ENCODE measurements at regions not wholly inside any gene's neighbourhood (a gene's known extent, or its start where the extent isn't known, plus 50 kb on each side); places are given as distances from the start of the nearest gene placed in this dataset.

DNA sequence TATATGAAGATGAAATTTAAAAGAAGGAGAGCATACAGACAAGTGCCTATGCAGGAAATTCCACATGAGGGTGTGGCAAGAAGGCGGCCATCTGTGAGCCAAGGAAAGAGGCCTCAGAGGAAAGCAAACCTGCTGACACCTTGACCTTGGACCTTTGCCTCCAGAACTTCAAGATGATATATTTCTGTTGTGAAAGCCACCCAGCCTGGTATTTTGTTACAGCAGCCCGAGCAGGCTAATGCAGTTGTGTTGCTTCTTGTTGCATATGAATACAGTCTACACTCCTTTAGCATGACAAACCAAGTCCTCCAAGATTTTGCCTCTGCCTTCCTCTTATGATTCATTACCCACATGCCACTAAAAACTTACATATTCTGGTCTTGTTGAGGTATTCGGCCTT, 374.8 kb upstream of the TRIB2 start:
- no peak for DNase-seq (ENCODE audit: low spot score)

GRCh38 chr2:12343141-12343540, 373.6 kb upstream of the TRIB2 start:
- DNase-seq (ENCODE audit: low spot score) = no peak

- DNase-seq (ENCODE audit: low spot score) = no peak
These were observed 369.7 kb upstream of the TRIB2 start for GRCh38 chr2:12347066-12347493.

DNA sequence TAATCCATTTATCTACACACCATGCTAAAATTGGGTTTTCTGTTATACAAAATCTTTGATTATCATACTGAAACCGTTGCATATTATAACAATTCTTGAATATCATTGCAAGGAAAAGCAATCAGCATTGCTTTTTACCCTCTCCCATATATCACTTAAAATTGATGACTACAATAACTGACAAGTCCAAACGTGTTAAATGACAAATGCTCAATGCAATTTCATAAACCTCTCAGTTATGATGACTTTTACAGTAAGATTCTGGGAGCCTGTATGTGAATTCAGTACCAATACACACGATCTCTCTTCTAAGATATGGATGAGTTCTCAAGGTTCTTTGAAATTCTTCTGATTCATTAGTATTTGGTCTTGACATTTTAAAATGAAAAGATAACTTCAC, 368.5 kb upstream of the TRIB2 start:
- DNase-seq (ENCODE audit: low spot score) = no peak

DNA sequence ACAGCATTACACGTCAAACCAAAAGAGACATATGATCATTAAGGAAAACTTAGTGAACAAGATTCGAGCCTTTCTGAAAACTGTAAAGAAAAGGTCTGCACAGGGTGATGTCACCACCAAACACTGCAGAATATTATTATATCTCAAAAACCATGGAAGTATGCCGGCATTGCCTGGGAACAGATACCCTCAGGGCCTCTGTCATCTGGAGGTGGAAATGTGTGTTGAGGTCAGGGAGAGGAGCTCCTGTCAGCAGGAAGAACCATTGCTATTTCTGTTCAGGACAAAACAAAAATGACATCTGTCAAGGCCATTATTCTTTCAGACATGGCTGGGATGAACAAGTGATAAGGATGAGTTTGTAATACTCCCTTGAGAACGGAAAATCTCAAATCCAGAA, 365.9 kb upstream of the TRIB2 start:
- no peak for DNase-seq (ENCODE audit: low spot score)

GRCh38 chr2:12352889-12353288, 363.8 kb upstream of the TRIB2 start:
- no peak for DNase-seq (ENCODE audit: low spot score)

DNA sequence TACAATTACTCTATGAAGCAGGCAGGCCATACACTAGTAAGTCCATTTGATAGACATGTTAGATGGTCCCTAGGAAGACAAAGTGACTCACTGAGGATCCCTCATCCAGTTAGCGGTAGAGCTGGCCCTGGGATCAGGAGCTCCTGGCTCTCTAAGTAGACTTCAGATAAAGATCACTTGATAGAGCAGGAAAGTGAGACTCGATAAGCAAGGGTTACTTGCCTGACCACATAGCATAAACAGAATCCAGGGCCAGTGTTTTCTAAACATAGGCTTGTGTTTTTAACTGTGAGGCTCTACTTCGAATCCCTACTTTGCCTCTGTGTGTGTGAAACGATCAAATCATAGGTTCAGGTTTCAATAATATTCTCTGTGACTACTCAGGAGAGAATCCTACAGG, 355.2 kb upstream of the TRIB2 start:
- DNase-seq (ENCODE audit: low spot score) = peak; percentile 20

GRCh38 chr2:12363138-12363537, 353.6 kb upstream of the TRIB2 start:
- DNase-seq (ENCODE audit: low spot score) = no peak

DNA sequence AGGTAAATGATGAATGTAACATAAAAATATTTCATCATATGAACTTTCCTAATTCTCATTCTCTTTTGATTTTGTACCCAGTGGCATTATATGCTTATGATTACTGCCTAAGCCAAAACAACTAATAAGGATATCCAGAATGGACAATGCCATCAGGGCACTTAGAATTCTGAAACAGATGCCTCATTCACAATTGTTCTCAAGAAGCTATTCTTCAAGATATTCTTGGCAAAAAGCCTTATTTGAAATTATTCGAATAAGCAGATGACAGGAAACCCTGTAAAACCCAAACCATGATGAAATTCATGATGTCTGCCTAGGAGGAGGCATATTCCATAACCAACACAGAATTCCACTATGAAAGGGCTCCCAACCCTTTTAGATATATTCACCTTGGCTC, 353.2 kb upstream of the TRIB2 start:
- no peak for DNase-seq (ENCODE audit: low spot score)

DNA sequence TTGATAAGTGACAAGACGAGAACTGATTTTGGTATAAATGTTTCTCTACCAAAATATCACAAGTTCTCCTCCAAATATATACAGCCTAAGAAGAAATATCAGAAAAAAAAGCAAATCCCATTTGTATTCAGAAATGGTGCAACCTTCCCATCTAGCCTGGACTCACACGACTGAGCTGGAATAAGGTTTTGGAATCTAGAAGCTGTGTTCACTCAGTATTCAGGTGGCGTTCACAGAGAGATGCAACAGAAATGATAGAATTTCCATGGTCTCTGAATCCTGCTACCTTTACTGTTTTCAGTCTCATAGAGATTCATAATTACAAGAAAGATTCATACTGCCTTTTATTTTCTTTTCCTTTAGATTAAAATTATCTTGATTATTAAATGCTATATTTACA, 347.2 kb upstream of the TRIB2 start:
- DNase-seq (ENCODE audit: low spot score) = no peak

DNA sequence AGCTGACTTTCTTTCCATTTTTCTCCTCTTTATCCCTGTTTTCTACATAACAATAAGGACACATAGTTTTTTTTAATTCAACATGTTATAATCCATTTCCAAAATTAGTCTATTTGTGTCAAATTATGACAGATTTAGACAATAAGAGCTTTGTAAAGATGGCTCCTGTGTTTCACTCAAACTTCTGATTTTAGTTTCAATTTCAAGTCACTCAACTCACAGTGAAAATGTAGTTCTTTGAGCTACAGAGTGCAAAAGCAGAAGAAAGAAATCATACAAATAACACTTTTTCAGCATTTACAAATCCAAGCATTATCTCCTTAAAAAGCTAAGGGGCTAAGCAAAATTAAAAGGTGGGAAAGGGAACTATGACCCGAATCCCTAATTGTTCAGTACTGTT, 340.7 kb upstream of the TRIB2 start:
- no peak for DNase-seq (ENCODE audit: low spot score)

DNA sequence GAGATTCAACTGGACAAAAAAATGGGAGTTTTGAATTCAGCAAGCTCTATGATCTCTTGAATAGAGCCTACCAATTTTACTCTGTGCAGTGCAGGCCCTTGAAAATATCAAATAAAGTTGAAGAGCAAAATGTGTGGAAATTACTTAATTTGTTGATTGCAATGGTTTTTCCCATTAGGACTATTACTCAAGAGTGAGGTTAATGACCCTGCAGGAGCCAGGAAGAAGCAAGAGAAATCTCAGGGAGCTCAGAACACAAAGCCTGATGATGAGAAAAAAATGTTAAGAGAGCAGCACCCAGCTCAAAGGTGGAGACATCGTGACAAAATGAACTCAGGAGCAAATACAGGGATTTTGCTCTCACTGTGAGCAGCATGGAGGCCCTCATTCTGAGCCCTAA, 337.6 kb upstream of the TRIB2 start:
- no peak for DNase-seq (ENCODE audit: low spot score)

DNA sequence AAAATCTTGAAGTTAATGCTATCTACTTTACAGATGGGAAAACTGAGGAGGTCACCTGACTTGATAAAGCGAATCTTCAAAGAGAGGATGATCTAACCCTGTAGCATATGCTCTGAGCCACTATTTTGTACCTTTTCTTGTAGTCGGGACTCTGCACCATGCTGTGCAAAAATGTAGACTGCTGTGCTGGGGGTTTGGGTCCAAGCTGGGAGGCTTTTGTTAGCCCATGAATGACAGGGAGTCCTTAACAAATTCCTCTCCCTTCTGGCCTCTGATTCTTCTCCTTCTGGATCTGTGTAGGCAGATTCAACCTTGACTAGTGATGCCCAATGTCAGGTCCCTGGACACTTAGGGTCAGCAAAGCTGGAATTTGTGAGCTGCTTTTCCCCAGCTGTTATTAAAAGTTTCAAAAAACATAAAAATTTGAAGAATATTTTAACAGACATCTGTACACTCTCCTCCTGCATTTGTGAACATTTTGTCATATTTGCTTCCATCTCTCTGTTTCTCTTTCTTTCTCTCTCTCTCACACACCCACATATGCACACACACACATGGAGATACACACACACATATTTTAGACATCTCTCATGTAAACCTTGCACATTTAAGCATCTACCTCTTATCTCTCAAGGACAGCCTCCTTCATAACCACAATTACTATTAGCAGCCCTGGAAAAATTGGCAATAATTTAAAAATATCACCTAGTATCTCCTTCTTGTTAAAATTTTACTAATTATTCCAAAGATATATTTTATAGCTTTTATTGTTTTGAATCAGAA, 335.0 kb upstream of the TRIB2 start:
- no peak for DNase-seq (ENCODE audit: low spot score)

GRCh38 chr2:12382366-12382765, 334.4 kb upstream of the TRIB2 start:
- DNase-seq (ENCODE audit: low spot score) = no peak

GRCh38 chr2:12389344-12390045, 327.2 kb upstream of the TRIB2 start:
- no peak for DNase-seq (ENCODE audit: low spot score)

- no peak for DNase-seq (ENCODE audit: low spot score)
These were observed 325.6 kb upstream of the TRIB2 start for GRCh38 chr2:12391116-12391515.

DNA sequence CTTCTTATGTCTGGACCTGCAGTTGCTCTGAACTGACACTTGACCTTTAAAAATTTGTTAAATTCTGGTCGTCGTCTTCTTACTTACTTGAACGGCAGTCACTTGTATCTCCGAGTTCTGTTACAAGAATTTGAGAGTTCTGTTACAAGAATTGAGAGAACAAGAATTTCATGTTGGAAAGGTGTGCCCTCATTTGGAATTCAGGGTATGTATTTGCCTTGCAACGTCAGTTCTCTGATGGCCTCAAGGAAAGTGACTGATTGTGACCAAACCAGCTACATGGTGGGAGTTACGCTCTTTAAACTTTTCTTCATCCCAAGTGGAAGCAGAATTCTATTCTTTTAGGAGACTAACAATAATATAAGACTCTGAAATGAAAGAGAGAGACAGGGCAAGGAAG, 320.0 kb upstream of the TRIB2 start:
- DNase-seq (ENCODE audit: low spot score) = no peak

- DNase-seq (ENCODE audit: low spot score) = peak; percentile 82
These were observed 318.9 kb upstream of the TRIB2 start for GRCh38 chr2:12397854-12398253.

GRCh38 chr2:12399240-12399639, 317.5 kb upstream of the TRIB2 start:
- DNase-seq (ENCODE audit: low spot score) = no peak

- no peak for DNase-seq (ENCODE audit: low spot score)
These were observed 316.2 kb upstream of the TRIB2 start for GRCh38 chr2:12400543-12400942.

DNA sequence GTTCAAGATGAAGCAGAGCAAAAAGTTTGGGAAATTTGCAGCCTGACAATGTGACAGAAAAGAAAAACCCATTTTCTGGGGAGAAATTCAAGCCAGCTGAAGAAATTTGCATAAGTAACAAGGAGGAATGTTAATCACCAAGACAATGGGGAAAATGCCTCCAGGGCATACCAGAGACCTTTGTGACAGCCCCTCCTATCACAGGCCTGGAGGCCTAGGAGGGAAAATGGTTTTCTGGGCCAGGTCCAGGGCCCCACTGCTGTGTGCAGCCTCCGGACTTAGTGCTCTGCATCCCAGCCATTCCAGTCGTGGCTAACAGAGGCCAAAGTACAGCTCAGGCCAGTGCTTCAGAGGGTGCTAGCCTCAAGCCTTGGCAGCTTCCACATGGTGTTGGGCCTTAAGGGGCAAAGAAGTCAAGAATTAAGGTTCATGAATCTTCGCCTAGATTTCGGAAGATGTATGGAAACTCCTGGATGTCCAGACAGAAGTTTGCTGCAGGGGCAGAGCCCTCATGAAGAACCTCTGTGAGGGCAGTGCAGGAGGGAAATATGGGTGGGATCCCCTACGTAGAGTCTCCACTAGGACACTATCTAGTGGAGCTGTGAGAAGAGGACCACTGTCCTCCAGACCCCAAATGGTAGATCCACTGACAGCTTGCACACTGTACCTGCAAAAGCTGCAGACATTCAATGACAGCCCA, 314.1 kb upstream of the TRIB2 start:
- DNase-seq (ENCODE audit: low spot score) = no peak

DNA sequence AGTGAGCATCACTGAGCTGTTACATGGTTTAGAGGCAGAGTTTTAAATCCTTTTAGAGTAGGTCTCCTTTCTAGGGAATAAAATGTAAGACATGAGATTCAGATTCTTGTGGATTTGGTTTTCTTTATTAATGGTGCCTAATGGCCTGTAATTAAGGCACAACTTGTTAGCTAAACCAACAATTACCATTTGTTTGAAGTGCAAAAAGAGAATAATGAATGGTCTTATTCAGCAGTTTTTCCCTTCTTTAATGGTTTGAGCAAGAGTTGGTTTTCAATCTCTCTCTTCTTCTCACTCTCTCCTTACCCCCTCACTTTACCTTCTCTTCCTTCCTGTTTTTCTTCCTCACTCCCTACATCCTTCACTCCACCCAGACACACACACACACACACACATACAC, 312.2 kb upstream of the TRIB2 start:
- no peak for DNase-seq (ENCODE audit: low spot score)

GRCh38 chr2:12407160-12407559, 309.6 kb upstream of the TRIB2 start:
- no peak for DNase-seq (ENCODE audit: low spot score)
